GM23338 (cell line): ENCODE measurements at regions not wholly inside any gene's neighbourhood (a gene's known extent, or its start where the extent isn't known, plus 50 kb on each side); places are given as distances from the start of the nearest gene placed in this dataset.

ENCODE experiments used
- ATAC-seq: fragments of 200-7000 bp; cut with Tn5 transposase; 3 replicates; pipeline ENCODE4 v1.9.1; 2020
- DNase-seq: peaks from one replicate; pipeline ENCODE4 v3.0.0-alpha.2; 2015; ENCODE audit warnings: low spot score
- H2AFZ ChIP-seq: fragments of 200-600 bp; sonication (generic); 2 replicates; pipeline ENCODE4 v1.8.0; 2016; ENCODE audit warnings: antibody characterized with exemption, mild to moderate bottlenecking, moderate library complexity
- H3F3A ChIP-seq: fragments of 200-600 bp; sonication (generic); replicated peaks from 2 replicates; pipeline ENCODE4 v1.8.0; 2017; ENCODE audit warnings: antibody characterized with exemption, mixed run types, low read depth
- H3K27ac ChIP-seq: fragments of 200-600 bp; sonication (generic); 2 replicates; pipeline ENCODE4 v1.6.1; 2016; ENCODE audit warnings: low read depth
- H3K27me3 ChIP-seq: fragments of 200-600 bp; sonication (generic); 2 replicates; pipeline ENCODE4 v1.8.0; 2016; ENCODE audit warnings: mild to moderate bottlenecking, mixed run types, moderate library complexity; ENCODE audit not compliant: insufficient read depth
- H3K36me3 ChIP-seq: fragments of 200-600 bp; sonication (generic); 2 replicates; pipeline ENCODE4 v1.8.0; 2016; ENCODE audit warnings: mild to moderate bottlenecking; ENCODE audit not compliant: insufficient read depth
- H3K4me1 ChIP-seq: fragments of 200-600 bp; sonication (generic); 2 replicates; pipeline ENCODE4 v1.8.0; 2016; ENCODE audit warnings: mild to moderate bottlenecking, moderate library complexity; ENCODE audit not compliant: insufficient read depth
- H3K4me2 ChIP-seq: fragments of 200-600 bp; sonication (generic); 2 replicates; pipeline ENCODE4 v1.7.1; 2017; ENCODE audit warnings: mixed run types
- H3K4me3 ChIP-seq: fragments of 200-600 bp; sonication (generic); 2 replicates; pipeline ENCODE4 v1.6.1; 2016; ENCODE audit warnings: mixed run types
- H3K79me2 ChIP-seq: fragments of 200-600 bp; sonication (generic); replicated peaks from 2 replicates; pipeline ENCODE4 v1.8.0; 2017; ENCODE audit warnings: mild to moderate bottlenecking; ENCODE audit not compliant: insufficient read depth
- H3K9me2 ChIP-seq: fragments of 200-600 bp; sonication (generic); 2 replicates; pipeline ENCODE4 v1.8.0; 2017; ENCODE audit not compliant: insufficient read depth
- H4K20me1 ChIP-seq: fragments of 200-600 bp; sonication (generic); replicated peaks from 2 replicates; pipeline ENCODE4 v1.8.0; 2017; ENCODE audit warnings: mild to moderate bottlenecking; ENCODE audit not compliant: insufficient read depth
- H3K27ac Mint-ChIP-seq: 2 replicates; pipeline ENCODE4 v1.8.0; 2020; ENCODE audit warnings: inconsistent platforms, mild to moderate bottlenecking, moderate library complexity, mixed read lengths
- H3K27me3 Mint-ChIP-seq: 3 replicates; pipeline ENCODE4 v1.8.0; 2022; ENCODE audit warnings: low read depth, mild to moderate bottlenecking, moderate library complexity, mixed read lengths, inconsistent platforms; ENCODE audit not compliant: insufficient read depth, poor library complexity
- H3K36me3 Mint-ChIP-seq: 3 replicates; pipeline ENCODE4 v1.8.0; 2021; ENCODE audit warnings: low read depth, mild to moderate bottlenecking, inconsistent platforms, moderate library complexity, mixed read lengths
- H3K4me1 Mint-ChIP-seq: 3 replicates; pipeline ENCODE4 v1.8.0; 2020; ENCODE audit warnings: mild to moderate bottlenecking, inconsistent platforms, mixed read lengths
- H3K4me3 Mint-ChIP-seq: 3 replicates; pipeline ENCODE4 v1.8.0; 2021; ENCODE audit warnings: moderate library complexity, mild to moderate bottlenecking, inconsistent platforms, mixed read lengths
- H3K9me3 Mint-ChIP-seq: 3 replicates; pipeline ENCODE4 v1.8.0; 2020; ENCODE audit warnings: moderate library complexity, mild to moderate bottlenecking, inconsistent platforms, mixed read lengths
- CREB1 ChIP-seq: fragments of 250-450 bp; sonication (Bioruptor Pico); IDR thresholded peaks from 2 replicates; pipeline ENCODE4 v1.5.0; 2020; ENCODE audit warnings: low read depth, mild to moderate bottlenecking, moderate library complexity
- ETS1 ChIP-seq: IDR thresholded peaks from 2 replicates; pipeline ENCODE4 v1.6.1; 2016; ENCODE audit warnings: antibody characterized with exemption
- EZH2 ChIP-seq: fragments of 200-600 bp; sonication (generic); IDR thresholded peaks from one replicate; pipeline ENCODE4 v1.8.0; 2017; ENCODE audit warnings: antibody characterized with exemption, mild to moderate bottlenecking, low read depth; ENCODE audit not compliant: unreplicated experiment
- EZH2phosphoT487 ChIP-seq: fragments of 200-600 bp; sonication (generic); IDR thresholded peaks from one replicate; pipeline ENCODE4 v1.8.1; 2018; ENCODE audit warnings: antibody characterized with exemption; ENCODE audit not compliant: unreplicated experiment
- JUNB ChIP-seq: IDR thresholded peaks from one replicate; pipeline ENCODE4 v1.6.1; 2016; ENCODE audit warnings: antibody characterized with exemption; ENCODE audit not compliant: unreplicated experiment
- NANOG ChIP-seq: IDR thresholded peaks from 2 replicates; pipeline ENCODE4 v1.6.1; 2016; ENCODE audit warnings: antibody characterized with exemption, borderline replicate concordance
- POLR2AphosphoS5 ChIP-seq: IDR thresholded peaks from 2 replicates; pipeline ENCODE4 v1.6.1; 2016; ENCODE audit warnings: antibody characterized with exemption, low read depth
- STAT1 ChIP-seq: IDR thresholded peaks from one replicate; pipeline ENCODE4 v1.6.1; 2016; ENCODE audit warnings: antibody characterized with exemption; ENCODE audit not compliant: unreplicated experiment
- ZNF114 ChIP-seq: fragments of 250-450 bp; sonication (Bioruptor Pico); IDR thresholded peaks from 2 replicates; pipeline ENCODE4 v1.5.0; 2020; ENCODE audit warnings: mild to moderate bottlenecking, moderate library complexity
- ZNF331 ChIP-seq: fragments of 250-450 bp; sonication (Bioruptor Pico); IDR thresholded peaks from 2 replicates; pipeline ENCODE4 v1.5.0; 2020; ENCODE audit warnings: low read depth, mild to moderate bottlenecking, moderate library complexity
- TF ChIP-seq, protein P1 (sequence below), 2 experiments: fragments of 200-600 bp in 1 of 2; sonication (generic) in 1 of 2; conservative IDR thresholded peaks; 2 replicates each; pipeline versions ENCODE4 v1.5.1 to v1.6.1; 2016 to 2017; ENCODE audit warnings: antibody characterized with exemption in 2 of 2, low read depth in 2 of 2, mild to moderate bottlenecking in 2 of 2, moderate library complexity in 1 of 2
- TF ChIP-seq, protein P2 (sequence below): IDR thresholded peaks from one replicate; pipeline ENCODE4 v1.6.1; 2018; ENCODE audit warnings: antibody characterized with exemption; ENCODE audit not compliant: unreplicated experiment
- TF ChIP-seq, protein P3 (sequence below): fragments of 250-450 bp; sonication (Bioruptor Pico); IDR thresholded peaks from 2 replicates; pipeline ENCODE4 v1.5.0; 2020; ENCODE audit warnings: mild to moderate bottlenecking, moderate library complexity

DNA sequence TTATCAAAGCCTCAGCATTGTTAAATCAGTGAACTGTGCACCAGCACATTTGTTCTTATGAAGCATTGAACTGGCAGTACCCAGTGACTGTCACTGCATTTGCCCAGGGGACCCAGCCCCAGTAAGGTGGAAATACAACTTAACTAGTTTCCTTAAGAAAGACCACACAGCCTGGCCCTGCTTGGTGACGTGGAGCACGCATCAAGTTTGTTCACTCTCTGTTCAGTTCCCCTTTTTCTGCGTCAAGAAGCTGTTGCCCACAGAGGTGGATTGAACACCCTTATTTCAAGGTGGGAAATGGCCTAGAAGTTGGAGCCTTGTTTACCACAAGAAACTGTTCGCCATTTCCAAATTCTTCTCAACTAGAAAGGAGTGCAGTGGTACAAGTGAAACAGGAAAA lies 69.9 kb upstream of the AGBL1 start:
- Histone ChIP-seq H2AFZ (no peak overlapping the region), H3K4me3 (no peak overlapping the region), H3K27ac (no peak overlapping the region), H3K4me2 (no peak overlapping the region), H3K27me3 (no peaks in the 10 kb centered on the region), H3F3A (no peaks in the 10 kb centered on the region), H4K20me1 (no peaks in the 10 kb centered on the region), H3K9me2 (no peaks in the 10 kb centered on the region), H3K4me1 (no peaks in the 10 kb centered on the region), H3K79me2 (no peaks in the 10 kb centered on the region), H3K36me3 (no peaks in the 10 kb centered on the region)
- Mint-ChIP-seq H3K4me3 (no peak overlapping the region), H3K27ac (no peak overlapping the region), H3K36me3 (no peaks in the 10 kb centered on the region), H3K27me3 (peaks cover 2% of the 10 kb centered on the region), H3K9me3 (no peaks in the 10 kb centered on the region; the same call in 1 of the 3 replicates), H3K4me1 (no peaks in the 10 kb centered on the region; the same call in 2 of the 3 replicates)
- no peak for ATAC-seq
- DNase-seq, result no peak
- no peak for TF ChIP-seq ZNF331 (CRISPR knock-in tag)
- no peak for TF ChIP-seq ZNF114
- TF ChIP-seq EZH2, result no peak
- TF ChIP-seq NANOG, result no peak
- TF ChIP-seq EZH2phosphoT487, result no peak
- no peak for TF ChIP-seq STAT1
- TF ChIP-seq, protein P1, sequence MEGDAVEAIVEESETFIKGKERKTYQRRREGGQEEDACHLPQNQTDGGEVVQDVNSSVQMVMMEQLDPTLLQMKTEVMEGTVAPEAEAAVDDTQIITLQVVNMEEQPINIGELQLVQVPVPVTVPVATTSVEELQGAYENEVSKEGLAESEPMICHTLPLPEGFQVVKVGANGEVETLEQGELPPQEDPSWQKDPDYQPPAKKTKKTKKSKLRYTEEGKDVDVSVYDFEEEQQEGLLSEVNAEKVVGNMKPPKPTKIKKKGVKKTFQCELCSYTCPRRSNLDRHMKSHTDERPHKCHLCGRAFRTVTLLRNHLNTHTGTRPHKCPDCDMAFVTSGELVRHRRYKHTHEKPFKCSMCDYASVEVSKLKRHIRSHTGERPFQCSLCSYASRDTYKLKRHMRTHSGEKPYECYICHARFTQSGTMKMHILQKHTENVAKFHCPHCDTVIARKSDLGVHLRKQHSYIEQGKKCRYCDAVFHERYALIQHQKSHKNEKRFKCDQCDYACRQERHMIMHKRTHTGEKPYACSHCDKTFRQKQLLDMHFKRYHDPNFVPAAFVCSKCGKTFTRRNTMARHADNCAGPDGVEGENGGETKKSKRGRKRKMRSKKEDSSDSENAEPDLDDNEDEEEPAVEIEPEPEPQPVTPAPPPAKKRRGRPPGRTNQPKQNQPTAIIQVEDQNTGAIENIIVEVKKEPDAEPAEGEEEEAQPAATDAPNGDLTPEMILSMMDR (conservative IDR thresholded peaks at IDR 0.05; ENCODE audit: low read depth in 2 of 2), result no peak
- TF ChIP-seq, protein P2, sequence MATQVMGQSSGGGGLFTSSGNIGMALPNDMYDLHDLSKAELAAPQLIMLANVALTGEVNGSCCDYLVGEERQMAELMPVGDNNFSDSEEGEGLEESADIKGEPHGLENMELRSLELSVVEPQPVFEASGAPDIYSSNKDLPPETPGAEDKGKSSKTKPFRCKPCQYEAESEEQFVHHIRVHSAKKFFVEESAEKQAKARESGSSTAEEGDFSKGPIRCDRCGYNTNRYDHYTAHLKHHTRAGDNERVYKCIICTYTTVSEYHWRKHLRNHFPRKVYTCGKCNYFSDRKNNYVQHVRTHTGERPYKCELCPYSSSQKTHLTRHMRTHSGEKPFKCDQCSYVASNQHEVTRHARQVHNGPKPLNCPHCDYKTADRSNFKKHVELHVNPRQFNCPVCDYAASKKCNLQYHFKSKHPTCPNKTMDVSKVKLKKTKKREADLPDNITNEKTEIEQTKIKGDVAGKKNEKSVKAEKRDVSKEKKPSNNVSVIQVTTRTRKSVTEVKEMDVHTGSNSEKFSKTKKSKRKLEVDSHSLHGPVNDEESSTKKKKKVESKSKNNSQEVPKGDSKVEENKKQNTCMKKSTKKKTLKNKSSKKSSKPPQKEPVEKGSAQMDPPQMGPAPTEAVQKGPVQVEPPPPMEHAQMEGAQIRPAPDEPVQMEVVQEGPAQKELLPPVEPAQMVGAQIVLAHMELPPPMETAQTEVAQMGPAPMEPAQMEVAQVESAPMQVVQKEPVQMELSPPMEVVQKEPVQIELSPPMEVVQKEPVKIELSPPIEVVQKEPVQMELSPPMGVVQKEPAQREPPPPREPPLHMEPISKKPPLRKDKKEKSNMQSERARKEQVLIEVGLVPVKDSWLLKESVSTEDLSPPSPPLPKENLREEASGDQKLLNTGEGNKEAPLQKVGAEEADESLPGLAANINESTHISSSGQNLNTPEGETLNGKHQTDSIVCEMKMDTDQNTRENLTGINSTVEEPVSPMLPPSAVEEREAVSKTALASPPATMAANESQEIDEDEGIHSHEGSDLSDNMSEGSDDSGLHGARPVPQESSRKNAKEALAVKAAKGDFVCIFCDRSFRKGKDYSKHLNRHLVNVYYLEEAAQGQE, result no peak
- no peak for TF ChIP-seq ETS1
- TF ChIP-seq JUNB, result no peak
- TF ChIP-seq POLR2AphosphoS5, result no peak
- TF ChIP-seq CREB1 (CRISPR knock-in tag), result no peak
- TF ChIP-seq, protein P3, sequence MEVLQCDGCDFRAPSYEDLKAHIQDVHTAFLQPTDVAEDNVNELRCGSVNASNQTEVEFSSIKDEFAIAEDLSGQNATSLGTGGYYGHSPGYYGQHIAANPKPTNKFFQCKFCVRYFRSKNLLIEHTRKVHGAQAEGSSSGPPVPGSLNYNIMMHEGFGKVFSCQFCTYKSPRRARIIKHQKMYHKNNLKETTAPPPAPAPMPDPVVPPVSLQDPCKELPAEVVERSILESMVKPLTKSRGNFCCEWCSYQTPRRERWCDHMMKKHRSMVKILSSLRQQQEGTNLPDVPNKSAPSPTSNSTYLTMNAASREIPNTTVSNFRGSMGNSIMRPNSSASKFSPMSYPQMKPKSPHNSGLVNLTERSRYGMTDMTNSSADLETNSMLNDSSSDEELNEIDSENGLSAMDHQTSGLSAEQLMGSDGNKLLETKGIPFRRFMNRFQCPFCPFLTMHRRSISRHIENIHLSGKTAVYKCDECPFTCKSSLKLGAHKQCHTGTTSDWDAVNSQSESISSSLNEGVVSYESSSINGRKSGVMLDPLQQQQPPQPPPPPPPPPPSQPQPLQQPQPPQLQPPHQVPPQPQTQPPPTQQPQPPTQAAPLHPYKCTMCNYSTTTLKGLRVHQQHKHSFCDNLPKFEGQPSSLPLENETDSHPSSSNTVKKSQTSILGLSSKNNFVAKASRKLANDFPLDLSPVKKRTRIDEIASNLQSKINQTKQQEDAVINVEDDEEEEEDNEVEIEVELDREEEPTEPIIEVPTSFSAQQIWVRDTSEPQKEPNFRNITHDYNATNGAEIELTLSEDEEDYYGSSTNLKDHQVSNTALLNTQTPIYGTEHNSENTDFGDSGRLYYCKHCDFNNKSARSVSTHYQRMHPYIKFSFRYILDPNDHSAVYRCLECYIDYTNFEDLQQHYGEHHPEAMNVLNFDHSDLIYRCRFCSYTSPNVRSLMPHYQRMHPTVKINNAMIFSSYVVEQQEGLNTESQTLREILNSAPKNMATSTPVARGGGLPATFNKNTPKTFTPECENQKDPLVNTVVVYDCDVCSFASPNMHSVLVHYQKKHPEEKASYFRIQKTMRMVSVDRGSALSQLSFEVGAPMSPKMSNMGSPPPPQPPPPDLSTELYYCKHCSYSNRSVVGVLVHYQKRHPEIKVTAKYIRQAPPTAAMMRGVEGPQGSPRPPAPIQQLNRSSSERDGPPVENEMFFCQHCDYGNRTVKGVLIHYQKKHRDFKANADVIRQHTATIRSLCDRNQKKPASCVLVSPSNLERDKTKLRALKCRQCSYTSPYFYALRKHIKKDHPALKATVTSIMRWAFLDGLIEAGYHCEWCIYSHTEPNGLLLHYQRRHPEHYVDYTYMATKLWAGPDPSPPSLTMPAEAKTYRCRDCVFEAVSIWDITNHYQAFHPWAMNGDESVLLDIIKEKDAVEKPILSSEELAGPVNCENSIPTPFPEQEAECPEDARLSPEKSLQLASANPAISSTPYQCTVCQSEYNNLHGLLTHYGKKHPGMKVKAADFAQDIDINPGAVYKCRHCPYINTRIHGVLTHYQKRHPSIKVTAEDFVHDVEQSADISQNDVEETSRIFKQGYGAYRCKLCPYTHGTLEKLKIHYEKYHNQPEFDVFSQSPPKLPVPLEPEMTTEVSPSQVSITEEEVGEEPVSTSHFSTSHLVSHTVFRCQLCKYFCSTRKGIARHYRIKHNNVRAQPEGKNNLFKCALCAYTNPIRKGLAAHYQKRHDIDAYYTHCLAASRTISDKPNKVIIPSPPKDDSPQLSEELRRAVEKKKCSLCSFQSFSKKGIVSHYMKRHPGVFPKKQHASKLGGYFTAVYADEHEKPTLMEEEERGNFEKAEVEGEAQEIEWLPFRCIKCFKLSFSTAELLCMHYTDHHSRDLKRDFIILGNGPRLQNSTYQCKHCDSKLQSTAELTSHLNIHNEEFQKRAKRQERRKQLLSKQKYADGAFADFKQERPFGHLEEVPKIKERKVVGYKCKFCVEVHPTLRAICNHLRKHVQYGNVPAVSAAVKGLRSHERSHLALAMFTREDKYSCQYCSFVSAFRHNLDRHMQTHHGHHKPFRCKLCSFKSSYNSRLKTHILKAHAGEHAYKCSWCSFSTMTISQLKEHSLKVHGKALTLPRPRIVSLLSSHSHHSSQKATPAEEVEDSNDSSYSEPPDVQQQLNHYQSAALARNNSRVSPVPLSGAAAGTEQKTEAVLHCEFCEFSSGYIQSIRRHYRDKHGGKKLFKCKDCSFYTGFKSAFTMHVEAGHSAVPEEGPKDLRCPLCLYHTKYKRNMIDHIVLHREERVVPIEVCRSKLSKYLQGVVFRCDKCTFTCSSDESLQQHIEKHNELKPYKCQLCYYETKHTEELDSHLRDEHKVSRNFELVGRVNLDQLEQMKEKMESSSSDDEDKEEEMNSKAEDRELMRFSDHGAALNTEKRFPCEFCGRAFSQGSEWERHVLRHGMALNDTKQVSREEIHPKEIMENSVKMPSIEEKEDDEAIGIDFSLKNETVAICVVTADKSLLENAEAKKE (CRISPR knock-in tag), result no peak
